GM23338 (cell line): ENCODE measurements at regions not wholly inside any gene's neighbourhood (a gene's known extent, or its start where the extent isn't known, plus 50 kb on each side); places are given as distances from the start of the nearest gene placed in this dataset.

Experiments used
- ATAC-seq: fragments of 200-7000 bp; cut with Tn5 transposase; 3 replicates; pipeline ENCODE4 v1.9.1; 2020
- DNase-seq: peaks from one replicate; pipeline ENCODE4 v3.0.0-alpha.2; 2015; ENCODE audit warnings: low spot score
- H2AFZ ChIP-seq: fragments of 200-600 bp; sonication (generic); 2 replicates; pipeline ENCODE4 v1.8.0; 2016; ENCODE audit warnings: antibody characterized with exemption, mild to moderate bottlenecking, moderate library complexity
- H3F3A ChIP-seq: fragments of 200-600 bp; sonication (generic); replicated peaks from 2 replicates; pipeline ENCODE4 v1.8.0; 2017; ENCODE audit warnings: antibody characterized with exemption, mixed run types, low read depth
- H3K27ac ChIP-seq: fragments of 200-600 bp; sonication (generic); 2 replicates; pipeline ENCODE4 v1.6.1; 2016; ENCODE audit warnings: low read depth
- H3K27me3 ChIP-seq: fragments of 200-600 bp; sonication (generic); 2 replicates; pipeline ENCODE4 v1.8.0; 2016; ENCODE audit warnings: mild to moderate bottlenecking, mixed run types, moderate library complexity; ENCODE audit not compliant: insufficient read depth
- H3K36me3 ChIP-seq: fragments of 200-600 bp; sonication (generic); 2 replicates; pipeline ENCODE4 v1.8.0; 2016; ENCODE audit warnings: mild to moderate bottlenecking; ENCODE audit not compliant: insufficient read depth
- H3K4me1 ChIP-seq: fragments of 200-600 bp; sonication (generic); 2 replicates; pipeline ENCODE4 v1.8.0; 2016; ENCODE audit warnings: mild to moderate bottlenecking, moderate library complexity; ENCODE audit not compliant: insufficient read depth
- H3K4me2 ChIP-seq: fragments of 200-600 bp; sonication (generic); 2 replicates; pipeline ENCODE4 v1.7.1; 2017; ENCODE audit warnings: mixed run types
- H3K4me3 ChIP-seq: fragments of 200-600 bp; sonication (generic); 2 replicates; pipeline ENCODE4 v1.6.1; 2016; ENCODE audit warnings: mixed run types
- H3K79me2 ChIP-seq: fragments of 200-600 bp; sonication (generic); replicated peaks from 2 replicates; pipeline ENCODE4 v1.8.0; 2017; ENCODE audit warnings: mild to moderate bottlenecking; ENCODE audit not compliant: insufficient read depth
- H3K9me2 ChIP-seq: fragments of 200-600 bp; sonication (generic); 2 replicates; pipeline ENCODE4 v1.8.0; 2017; ENCODE audit not compliant: insufficient read depth
- H4K20me1 ChIP-seq: fragments of 200-600 bp; sonication (generic); replicated peaks from 2 replicates; pipeline ENCODE4 v1.8.0; 2017; ENCODE audit warnings: mild to moderate bottlenecking; ENCODE audit not compliant: insufficient read depth
- H3K27ac Mint-ChIP-seq: 2 replicates; pipeline ENCODE4 v1.8.0; 2020; ENCODE audit warnings: inconsistent platforms, mild to moderate bottlenecking, moderate library complexity, mixed read lengths
- H3K27me3 Mint-ChIP-seq: 3 replicates; pipeline ENCODE4 v1.8.0; 2022; ENCODE audit warnings: low read depth, mild to moderate bottlenecking, moderate library complexity, mixed read lengths, inconsistent platforms; ENCODE audit not compliant: insufficient read depth, poor library complexity
- H3K36me3 Mint-ChIP-seq: 3 replicates; pipeline ENCODE4 v1.8.0; 2021; ENCODE audit warnings: low read depth, mild to moderate bottlenecking, inconsistent platforms, moderate library complexity, mixed read lengths
- H3K4me1 Mint-ChIP-seq: 3 replicates; pipeline ENCODE4 v1.8.0; 2020; ENCODE audit warnings: mild to moderate bottlenecking, inconsistent platforms, mixed read lengths
- H3K4me3 Mint-ChIP-seq: 3 replicates; pipeline ENCODE4 v1.8.0; 2021; ENCODE audit warnings: moderate library complexity, mild to moderate bottlenecking, inconsistent platforms, mixed read lengths
- H3K9me3 Mint-ChIP-seq: 3 replicates; pipeline ENCODE4 v1.8.0; 2020; ENCODE audit warnings: moderate library complexity, mild to moderate bottlenecking, inconsistent platforms, mixed read lengths
- CREB1 ChIP-seq: fragments of 250-450 bp; sonication (Bioruptor Pico); IDR thresholded peaks from 2 replicates; pipeline ENCODE4 v1.5.0; 2020; ENCODE audit warnings: low read depth, mild to moderate bottlenecking, moderate library complexity
- EZH2 ChIP-seq: fragments of 200-600 bp; sonication (generic); IDR thresholded peaks from one replicate; pipeline ENCODE4 v1.8.0; 2017; ENCODE audit warnings: antibody characterized with exemption, mild to moderate bottlenecking, low read depth; ENCODE audit not compliant: unreplicated experiment
- EZH2phosphoT487 ChIP-seq: fragments of 200-600 bp; sonication (generic); IDR thresholded peaks from one replicate; pipeline ENCODE4 v1.8.1; 2018; ENCODE audit warnings: antibody characterized with exemption; ENCODE audit not compliant: unreplicated experiment
- JUNB ChIP-seq: IDR thresholded peaks from one replicate; pipeline ENCODE4 v1.6.1; 2016; ENCODE audit warnings: antibody characterized with exemption; ENCODE audit not compliant: unreplicated experiment
- NANOG ChIP-seq: IDR thresholded peaks from 2 replicates; pipeline ENCODE4 v1.6.1; 2016; ENCODE audit warnings: antibody characterized with exemption, borderline replicate concordance
- POLR2AphosphoS5 ChIP-seq: IDR thresholded peaks from 2 replicates; pipeline ENCODE4 v1.6.1; 2016; ENCODE audit warnings: antibody characterized with exemption, low read depth
- STAT1 ChIP-seq: IDR thresholded peaks from one replicate; pipeline ENCODE4 v1.6.1; 2016; ENCODE audit warnings: antibody characterized with exemption; ENCODE audit not compliant: unreplicated experiment
- ZNF114 ChIP-seq: fragments of 250-450 bp; sonication (Bioruptor Pico); IDR thresholded peaks from 2 replicates; pipeline ENCODE4 v1.5.0; 2020; ENCODE audit warnings: mild to moderate bottlenecking, moderate library complexity
- ZNF331 ChIP-seq: fragments of 250-450 bp; sonication (Bioruptor Pico); IDR thresholded peaks from 2 replicates; pipeline ENCODE4 v1.5.0; 2020; ENCODE audit warnings: low read depth, mild to moderate bottlenecking, moderate library complexity
- TF ChIP-seq, protein P1 (sequence below): fragments of 250-450 bp; sonication (Bioruptor Pico); IDR thresholded peaks from 2 replicates; pipeline ENCODE4 v1.5.0; 2020; ENCODE audit warnings: mild to moderate bottlenecking, moderate library complexity
- TF ChIP-seq, protein P2 (sequence below): IDR thresholded peaks from 2 replicates; pipeline ENCODE4 v1.6.1; 2016; ENCODE audit warnings: antibody characterized with exemption
- TF ChIP-seq, protein P3 (sequence below): IDR thresholded peaks from one replicate; pipeline ENCODE4 v1.6.1; 2018; ENCODE audit warnings: antibody characterized with exemption; ENCODE audit not compliant: unreplicated experiment
- TF ChIP-seq, protein P4 (sequence below), 2 experiments: fragments of 200-600 bp in 1 of 2; sonication (generic) in 1 of 2; conservative IDR thresholded peaks; 2 replicates each; pipeline versions ENCODE4 v1.5.1 to v1.6.1; 2016 to 2017; ENCODE audit warnings: antibody characterized with exemption in 2 of 2, low read depth in 2 of 2, mild to moderate bottlenecking in 2 of 2, moderate library complexity in 1 of 2

DNA sequence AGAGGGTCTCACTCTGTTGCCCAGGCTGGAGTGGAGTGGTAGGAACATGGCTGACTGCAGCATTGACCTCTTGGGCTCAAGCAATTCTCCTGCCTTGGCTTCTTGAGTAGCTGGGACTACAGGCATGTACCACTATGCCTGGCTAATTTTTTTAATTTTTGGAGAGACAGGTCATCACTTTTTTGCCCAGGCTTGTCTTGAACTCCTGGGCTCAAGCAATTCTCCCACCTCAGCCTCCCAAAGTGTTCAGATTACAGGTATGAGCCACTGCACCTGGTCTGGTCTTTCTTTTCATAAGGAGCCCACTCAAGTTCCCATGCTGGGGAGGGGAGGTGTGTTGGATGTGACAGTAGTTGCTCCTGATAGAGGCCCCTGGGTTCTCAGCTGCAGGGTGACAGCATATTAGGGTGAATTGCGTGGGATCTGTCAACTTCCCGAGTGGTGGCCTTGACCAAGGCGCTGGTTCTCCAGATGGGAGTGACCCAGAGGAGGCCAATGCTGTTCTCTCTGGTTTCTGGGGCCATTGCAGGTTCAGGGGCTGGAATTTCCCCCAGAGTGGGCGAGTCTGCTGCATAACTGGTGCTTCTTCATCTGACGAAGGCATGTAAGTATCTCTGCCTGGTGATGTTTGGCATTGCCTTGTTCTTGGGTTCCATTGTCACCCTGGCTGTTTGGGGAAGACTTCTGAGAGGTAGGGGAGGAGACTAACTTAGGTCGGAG is 52.4 kb upstream of the ESRRB start:
- Mint-ChIP-seq H3K36me3 (no peaks in the 10 kb centered on the region), H3K27me3 (peaks cover 16% of the 10 kb centered on the region), H3K4me3 (no peak overlapping the region), H3K4me1 (peaks cover 8% of the 10 kb centered on the region), H3K27ac (no peak overlapping the region), H3K9me3 (no peaks in the 10 kb centered on the region)
- ATAC-seq (no peak), DNase-seq (no peak)
- peaks cover 1% of the 10 kb centered on the region; the same call in 1 of the 2 replicates for H3K4me1 ChIP-seq
- no peaks in the 10 kb centered on the region for H3K79me2 ChIP-seq
- H3K9me2 ChIP-seq, result no peaks in the 10 kb centered on the region
- no peak overlapping the region for H3K27ac ChIP-seq
- H3F3A ChIP-seq, result no peaks in the 10 kb centered on the region
- no peak overlapping the region for H3K4me3 ChIP-seq
- no peaks in the 10 kb centered on the region for H3K36me3 ChIP-seq
- no peak overlapping the region for H3K4me2 ChIP-seq
- H3K27me3 ChIP-seq, result peaks cover 1% of the 10 kb centered on the region; the same call in 1 of the 2 replicates
- H2AFZ ChIP-seq, result no peak overlapping the region
- no peaks in the 10 kb centered on the region; the same call in 1 of the 2 replicates for H4K20me1 ChIP-seq
- TF ChIP-seq, protein P1, sequence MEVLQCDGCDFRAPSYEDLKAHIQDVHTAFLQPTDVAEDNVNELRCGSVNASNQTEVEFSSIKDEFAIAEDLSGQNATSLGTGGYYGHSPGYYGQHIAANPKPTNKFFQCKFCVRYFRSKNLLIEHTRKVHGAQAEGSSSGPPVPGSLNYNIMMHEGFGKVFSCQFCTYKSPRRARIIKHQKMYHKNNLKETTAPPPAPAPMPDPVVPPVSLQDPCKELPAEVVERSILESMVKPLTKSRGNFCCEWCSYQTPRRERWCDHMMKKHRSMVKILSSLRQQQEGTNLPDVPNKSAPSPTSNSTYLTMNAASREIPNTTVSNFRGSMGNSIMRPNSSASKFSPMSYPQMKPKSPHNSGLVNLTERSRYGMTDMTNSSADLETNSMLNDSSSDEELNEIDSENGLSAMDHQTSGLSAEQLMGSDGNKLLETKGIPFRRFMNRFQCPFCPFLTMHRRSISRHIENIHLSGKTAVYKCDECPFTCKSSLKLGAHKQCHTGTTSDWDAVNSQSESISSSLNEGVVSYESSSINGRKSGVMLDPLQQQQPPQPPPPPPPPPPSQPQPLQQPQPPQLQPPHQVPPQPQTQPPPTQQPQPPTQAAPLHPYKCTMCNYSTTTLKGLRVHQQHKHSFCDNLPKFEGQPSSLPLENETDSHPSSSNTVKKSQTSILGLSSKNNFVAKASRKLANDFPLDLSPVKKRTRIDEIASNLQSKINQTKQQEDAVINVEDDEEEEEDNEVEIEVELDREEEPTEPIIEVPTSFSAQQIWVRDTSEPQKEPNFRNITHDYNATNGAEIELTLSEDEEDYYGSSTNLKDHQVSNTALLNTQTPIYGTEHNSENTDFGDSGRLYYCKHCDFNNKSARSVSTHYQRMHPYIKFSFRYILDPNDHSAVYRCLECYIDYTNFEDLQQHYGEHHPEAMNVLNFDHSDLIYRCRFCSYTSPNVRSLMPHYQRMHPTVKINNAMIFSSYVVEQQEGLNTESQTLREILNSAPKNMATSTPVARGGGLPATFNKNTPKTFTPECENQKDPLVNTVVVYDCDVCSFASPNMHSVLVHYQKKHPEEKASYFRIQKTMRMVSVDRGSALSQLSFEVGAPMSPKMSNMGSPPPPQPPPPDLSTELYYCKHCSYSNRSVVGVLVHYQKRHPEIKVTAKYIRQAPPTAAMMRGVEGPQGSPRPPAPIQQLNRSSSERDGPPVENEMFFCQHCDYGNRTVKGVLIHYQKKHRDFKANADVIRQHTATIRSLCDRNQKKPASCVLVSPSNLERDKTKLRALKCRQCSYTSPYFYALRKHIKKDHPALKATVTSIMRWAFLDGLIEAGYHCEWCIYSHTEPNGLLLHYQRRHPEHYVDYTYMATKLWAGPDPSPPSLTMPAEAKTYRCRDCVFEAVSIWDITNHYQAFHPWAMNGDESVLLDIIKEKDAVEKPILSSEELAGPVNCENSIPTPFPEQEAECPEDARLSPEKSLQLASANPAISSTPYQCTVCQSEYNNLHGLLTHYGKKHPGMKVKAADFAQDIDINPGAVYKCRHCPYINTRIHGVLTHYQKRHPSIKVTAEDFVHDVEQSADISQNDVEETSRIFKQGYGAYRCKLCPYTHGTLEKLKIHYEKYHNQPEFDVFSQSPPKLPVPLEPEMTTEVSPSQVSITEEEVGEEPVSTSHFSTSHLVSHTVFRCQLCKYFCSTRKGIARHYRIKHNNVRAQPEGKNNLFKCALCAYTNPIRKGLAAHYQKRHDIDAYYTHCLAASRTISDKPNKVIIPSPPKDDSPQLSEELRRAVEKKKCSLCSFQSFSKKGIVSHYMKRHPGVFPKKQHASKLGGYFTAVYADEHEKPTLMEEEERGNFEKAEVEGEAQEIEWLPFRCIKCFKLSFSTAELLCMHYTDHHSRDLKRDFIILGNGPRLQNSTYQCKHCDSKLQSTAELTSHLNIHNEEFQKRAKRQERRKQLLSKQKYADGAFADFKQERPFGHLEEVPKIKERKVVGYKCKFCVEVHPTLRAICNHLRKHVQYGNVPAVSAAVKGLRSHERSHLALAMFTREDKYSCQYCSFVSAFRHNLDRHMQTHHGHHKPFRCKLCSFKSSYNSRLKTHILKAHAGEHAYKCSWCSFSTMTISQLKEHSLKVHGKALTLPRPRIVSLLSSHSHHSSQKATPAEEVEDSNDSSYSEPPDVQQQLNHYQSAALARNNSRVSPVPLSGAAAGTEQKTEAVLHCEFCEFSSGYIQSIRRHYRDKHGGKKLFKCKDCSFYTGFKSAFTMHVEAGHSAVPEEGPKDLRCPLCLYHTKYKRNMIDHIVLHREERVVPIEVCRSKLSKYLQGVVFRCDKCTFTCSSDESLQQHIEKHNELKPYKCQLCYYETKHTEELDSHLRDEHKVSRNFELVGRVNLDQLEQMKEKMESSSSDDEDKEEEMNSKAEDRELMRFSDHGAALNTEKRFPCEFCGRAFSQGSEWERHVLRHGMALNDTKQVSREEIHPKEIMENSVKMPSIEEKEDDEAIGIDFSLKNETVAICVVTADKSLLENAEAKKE (CRISPR knock-in tag), result no peak
- TF ChIP-seq, protein P2, sequence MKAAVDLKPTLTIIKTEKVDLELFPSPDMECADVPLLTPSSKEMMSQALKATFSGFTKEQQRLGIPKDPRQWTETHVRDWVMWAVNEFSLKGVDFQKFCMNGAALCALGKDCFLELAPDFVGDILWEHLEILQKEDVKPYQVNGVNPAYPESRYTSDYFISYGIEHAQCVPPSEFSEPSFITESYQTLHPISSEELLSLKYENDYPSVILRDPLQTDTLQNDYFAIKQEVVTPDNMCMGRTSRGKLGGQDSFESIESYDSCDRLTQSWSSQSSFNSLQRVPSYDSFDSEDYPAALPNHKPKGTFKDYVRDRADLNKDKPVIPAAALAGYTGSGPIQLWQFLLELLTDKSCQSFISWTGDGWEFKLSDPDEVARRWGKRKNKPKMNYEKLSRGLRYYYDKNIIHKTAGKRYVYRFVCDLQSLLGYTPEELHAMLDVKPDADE, result no peak
- TF ChIP-seq EZH2 (no peak), CREB1 (CRISPR knock-in tag) (no peak), JUNB (no peak), POLR2AphosphoS5 (no peak), ZNF114 (CRISPR knock-in tag) (no peak), NANOG (no peak), STAT1 (no peak), ZNF331 (CRISPR knock-in tag) (no peak), EZH2phosphoT487 (no peak)
- TF ChIP-seq, protein P3, sequence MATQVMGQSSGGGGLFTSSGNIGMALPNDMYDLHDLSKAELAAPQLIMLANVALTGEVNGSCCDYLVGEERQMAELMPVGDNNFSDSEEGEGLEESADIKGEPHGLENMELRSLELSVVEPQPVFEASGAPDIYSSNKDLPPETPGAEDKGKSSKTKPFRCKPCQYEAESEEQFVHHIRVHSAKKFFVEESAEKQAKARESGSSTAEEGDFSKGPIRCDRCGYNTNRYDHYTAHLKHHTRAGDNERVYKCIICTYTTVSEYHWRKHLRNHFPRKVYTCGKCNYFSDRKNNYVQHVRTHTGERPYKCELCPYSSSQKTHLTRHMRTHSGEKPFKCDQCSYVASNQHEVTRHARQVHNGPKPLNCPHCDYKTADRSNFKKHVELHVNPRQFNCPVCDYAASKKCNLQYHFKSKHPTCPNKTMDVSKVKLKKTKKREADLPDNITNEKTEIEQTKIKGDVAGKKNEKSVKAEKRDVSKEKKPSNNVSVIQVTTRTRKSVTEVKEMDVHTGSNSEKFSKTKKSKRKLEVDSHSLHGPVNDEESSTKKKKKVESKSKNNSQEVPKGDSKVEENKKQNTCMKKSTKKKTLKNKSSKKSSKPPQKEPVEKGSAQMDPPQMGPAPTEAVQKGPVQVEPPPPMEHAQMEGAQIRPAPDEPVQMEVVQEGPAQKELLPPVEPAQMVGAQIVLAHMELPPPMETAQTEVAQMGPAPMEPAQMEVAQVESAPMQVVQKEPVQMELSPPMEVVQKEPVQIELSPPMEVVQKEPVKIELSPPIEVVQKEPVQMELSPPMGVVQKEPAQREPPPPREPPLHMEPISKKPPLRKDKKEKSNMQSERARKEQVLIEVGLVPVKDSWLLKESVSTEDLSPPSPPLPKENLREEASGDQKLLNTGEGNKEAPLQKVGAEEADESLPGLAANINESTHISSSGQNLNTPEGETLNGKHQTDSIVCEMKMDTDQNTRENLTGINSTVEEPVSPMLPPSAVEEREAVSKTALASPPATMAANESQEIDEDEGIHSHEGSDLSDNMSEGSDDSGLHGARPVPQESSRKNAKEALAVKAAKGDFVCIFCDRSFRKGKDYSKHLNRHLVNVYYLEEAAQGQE, result no peak
- TF ChIP-seq, protein P4, sequence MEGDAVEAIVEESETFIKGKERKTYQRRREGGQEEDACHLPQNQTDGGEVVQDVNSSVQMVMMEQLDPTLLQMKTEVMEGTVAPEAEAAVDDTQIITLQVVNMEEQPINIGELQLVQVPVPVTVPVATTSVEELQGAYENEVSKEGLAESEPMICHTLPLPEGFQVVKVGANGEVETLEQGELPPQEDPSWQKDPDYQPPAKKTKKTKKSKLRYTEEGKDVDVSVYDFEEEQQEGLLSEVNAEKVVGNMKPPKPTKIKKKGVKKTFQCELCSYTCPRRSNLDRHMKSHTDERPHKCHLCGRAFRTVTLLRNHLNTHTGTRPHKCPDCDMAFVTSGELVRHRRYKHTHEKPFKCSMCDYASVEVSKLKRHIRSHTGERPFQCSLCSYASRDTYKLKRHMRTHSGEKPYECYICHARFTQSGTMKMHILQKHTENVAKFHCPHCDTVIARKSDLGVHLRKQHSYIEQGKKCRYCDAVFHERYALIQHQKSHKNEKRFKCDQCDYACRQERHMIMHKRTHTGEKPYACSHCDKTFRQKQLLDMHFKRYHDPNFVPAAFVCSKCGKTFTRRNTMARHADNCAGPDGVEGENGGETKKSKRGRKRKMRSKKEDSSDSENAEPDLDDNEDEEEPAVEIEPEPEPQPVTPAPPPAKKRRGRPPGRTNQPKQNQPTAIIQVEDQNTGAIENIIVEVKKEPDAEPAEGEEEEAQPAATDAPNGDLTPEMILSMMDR (conservative IDR thresholded peaks at IDR 0.05; ENCODE audit: low read depth in 2 of 2), result no peak
